ENCODE measurements at regions not wholly inside any gene's neighbourhood (a gene's known extent, or its start where the extent isn't known, plus 50 kb on each side); places are given as distances from the start of the nearest gene placed in this dataset.

- H3K27ac ChIP-seq: no peak overlapping the region
- no peak for DNase-seq (ENCODE audit: low read depth in 1 of 2, low spot score in 2 of 2)
- no peaks in the 10 kb centered on the region for H3K4me1 ChIP-seq (replicated peaks)
- no peaks in the 10 kb centered on the region for H3K27me3 ChIP-seq (replicated peaks)
- no peaks in the 10 kb centered on the region for H3K36me3 ChIP-seq
- no peak overlapping the region for H3K4me3 ChIP-seq
- H3K9me3 ChIP-seq (replicated peaks): no peaks in the 10 kb centered on the region
Observed at GRCh38 chr2:180175736-180176135, 168.6 kb upstream of the CWC22 start.

GRCh38 chr2:180174580-180174979 lies 167.5 kb upstream of the CWC22 start:
- no peak for DNase-seq (ENCODE audit: low read depth in 1 of 2, low spot score in 2 of 2)
- H3K4me3 ChIP-seq: no peak overlapping the region
- H3K9me3 ChIP-seq (replicated peaks): no peaks in the 10 kb centered on the region; the same call in 1 of the 2 replicates
- no peak overlapping the region for H3K27ac ChIP-seq
- H3K36me3 ChIP-seq: no peaks in the 10 kb centered on the region
- no peaks in the 10 kb centered on the region for H3K27me3 ChIP-seq (replicated peaks)
- H3K4me1 ChIP-seq (replicated peaks): no peaks in the 10 kb centered on the region

GRCh38 chr2:180169474-180169873 lies 162.4 kb upstream of the CWC22 start:
- H3K27ac ChIP-seq: no peak overlapping the region
- no peak for DNase-seq (ENCODE audit: low read depth in 1 of 2, low spot score in 2 of 2)
- H3K27me3 ChIP-seq (replicated peaks): no peaks in the 10 kb centered on the region
- H3K9me3 ChIP-seq (replicated peaks): no peaks in the 10 kb centered on the region; the same call in 1 of the 2 replicates
- H3K4me1 ChIP-seq (replicated peaks): no peaks in the 10 kb centered on the region
- no peaks in the 10 kb centered on the region for H3K36me3 ChIP-seq
- no peak overlapping the region for H3K4me3 ChIP-seq

GRCh38 chr2:180161415-180161814 lies 154.3 kb upstream of the CWC22 start:
- H3K27me3 ChIP-seq (replicated peaks): no peaks in the 10 kb centered on the region; the same call in 1 of the 2 replicates
- no peaks in the 10 kb centered on the region for H3K4me1 ChIP-seq (replicated peaks)
- no peaks in the 10 kb centered on the region for H3K36me3 ChIP-seq
- no peaks in the 10 kb centered on the region for H3K9me3 ChIP-seq (replicated peaks)
- H3K4me3 ChIP-seq: no peak overlapping the region
- H3K27ac ChIP-seq: no peak overlapping the region
- DNase-seq (ENCODE audit: low read depth in 1 of 2, low spot score in 2 of 2): no peak

GRCh38 chr2:180159921-180160320 lies 152.8 kb upstream of the CWC22 start:
- Histone ChIP-seq H3K36me3 (no peaks in the 10 kb centered on the region), H3K9me3 (replicated peaks) (no peaks in the 10 kb centered on the region), H3K4me1 (replicated peaks) (no peaks in the 10 kb centered on the region), H3K27me3 (replicated peaks) (no peaks in the 10 kb centered on the region; the same call in 1 of the 2 replicates), H3K4me3 (no peak overlapping the region), H3K27ac (no peak overlapping the region)
- no peak for DNase-seq (ENCODE audit: low read depth in 1 of 2, low spot score in 2 of 2)

- DNase-seq (ENCODE audit: low read depth in 1 of 2, low spot score in 2 of 2): no peak
Observed at GRCh38 chr2:180158961-180159360, 151.9 kb upstream of the CWC22 start.

GRCh38 chr2:180156651-180157050 lies 149.6 kb upstream of the CWC22 start:
- no peaks in the 10 kb centered on the region for H3K36me3 ChIP-seq
- DNase-seq (ENCODE audit: low read depth in 1 of 2, low spot score in 2 of 2): no peak
- no peaks in the 10 kb centered on the region for H3K9me3 ChIP-seq (replicated peaks)
- H3K4me1 ChIP-seq (replicated peaks): no peaks in the 10 kb centered on the region
- H3K27me3 ChIP-seq (replicated peaks): no peaks in the 10 kb centered on the region; the same call in 1 of the 2 replicates
- no peak overlapping the region for H3K4me3 ChIP-seq
- no peak overlapping the region for H3K27ac ChIP-seq

More at GRCh38 chr2:180158961-180159360, 151.9 kb upstream of the CWC22 start:
- H3K27me3 ChIP-seq (replicated peaks): no peaks in the 10 kb centered on the region; the same call in 1 of the 2 replicates
- H3K4me3 ChIP-seq: no peak overlapping the region
- no peak overlapping the region for H3K27ac ChIP-seq
- H3K36me3 ChIP-seq: no peaks in the 10 kb centered on the region
- no peaks in the 10 kb centered on the region for H3K9me3 ChIP-seq (replicated peaks)
- no peaks in the 10 kb centered on the region for H3K4me1 ChIP-seq (replicated peaks)

GRCh38 chr2:180150606-180151005 lies 143.5 kb upstream of the CWC22 start:
- no peak overlapping the region for H3K4me3 ChIP-seq
- H3K4me1 ChIP-seq (replicated peaks): no peaks in the 10 kb centered on the region
- no peaks in the 10 kb centered on the region for H3K36me3 ChIP-seq
- DNase-seq (ENCODE audit: low read depth in 1 of 2, low spot score in 2 of 2): no peak
- H3K27ac ChIP-seq: no peak overlapping the region
- no peaks in the 10 kb centered on the region for H3K27me3 ChIP-seq (replicated peaks)
- H3K9me3 ChIP-seq (replicated peaks): no peaks in the 10 kb centered on the region

- Histone ChIP-seq H3K4me3 (no peak overlapping the region), H3K27ac (no peak overlapping the region), H3K27me3 (replicated peaks) (no peaks in the 10 kb centered on the region), H3K36me3 (no peaks in the 10 kb centered on the region), H3K4me1 (replicated peaks) (no peaks in the 10 kb centered on the region), H3K9me3 (replicated peaks) (no peaks in the 10 kb centered on the region)
- DNase-seq (ENCODE audit: low read depth in 1 of 2, low spot score in 2 of 2): no peak
Observed at GRCh38 chr2:180146541-180146940, 139.4 kb upstream of the CWC22 start.

GRCh38 chr2:180146114-180146513 lies 139.0 kb upstream of the CWC22 start:
- Histone ChIP-seq H3K27me3 (replicated peaks) (no peaks in the 10 kb centered on the region), H3K36me3 (no peaks in the 10 kb centered on the region), H3K9me3 (replicated peaks) (no peaks in the 10 kb centered on the region), H3K4me1 (replicated peaks) (no peaks in the 10 kb centered on the region), H3K4me3 (no peak overlapping the region), H3K27ac (no peak overlapping the region)
- no peak for DNase-seq (ENCODE audit: low read depth in 1 of 2, low spot score in 2 of 2)

- H3K4me1 ChIP-seq (replicated peaks): no peaks in the 10 kb centered on the region
- H3K9me3 ChIP-seq (replicated peaks): no peaks in the 10 kb centered on the region
- no peaks in the 10 kb centered on the region for H3K36me3 ChIP-seq
- no peak overlapping the region for H3K27ac ChIP-seq
- no peak for DNase-seq (ENCODE audit: low read depth in 1 of 2, low spot score in 2 of 2)
- H3K27me3 ChIP-seq (replicated peaks): no peaks in the 10 kb centered on the region
- H3K4me3 ChIP-seq: no peak overlapping the region
Observed at GRCh38 chr2:180145163-180145562, 138.1 kb upstream of the CWC22 start.

GRCh38 chr2:180144338-180144813 lies 137.3 kb upstream of the CWC22 start:
- Histone ChIP-seq H3K4me1 (replicated peaks) (no peaks in the 10 kb centered on the region), H3K36me3 (no peaks in the 10 kb centered on the region), H3K27ac (no peak overlapping the region), H3K9me3 (replicated peaks) (no peaks in the 10 kb centered on the region), H3K27me3 (replicated peaks) (no peaks in the 10 kb centered on the region), H3K4me3 (no peak overlapping the region)
- no peak for DNase-seq (ENCODE audit: low read depth in 1 of 2, low spot score in 2 of 2)

GRCh38 chr2:180143633-180144337 lies 136.7 kb upstream of the CWC22 start:
- Histone ChIP-seq H3K27ac (no peak overlapping the region), H3K36me3 (no peaks in the 10 kb centered on the region), H3K9me3 (replicated peaks) (no peaks in the 10 kb centered on the region), H3K27me3 (replicated peaks) (no peaks in the 10 kb centered on the region), H3K4me1 (replicated peaks) (no peaks in the 10 kb centered on the region), H3K4me3 (no peak overlapping the region)
- no peak for DNase-seq (ENCODE audit: low read depth in 1 of 2, low spot score in 2 of 2)

GRCh38 chr2:180141600-180141999 lies 134.5 kb upstream of the CWC22 start:
- DNase-seq (ENCODE audit: low read depth in 1 of 2, low spot score in 2 of 2): no peak

GRCh38 chr2:180133736-180134135 lies 126.6 kb upstream of the CWC22 start:
- Histone ChIP-seq H3K4me1 (replicated peaks) (no peaks in the 10 kb centered on the region), H3K27ac (no peak overlapping the region), H3K4me3 (no peak overlapping the region), H3K36me3 (no peaks in the 10 kb centered on the region), H3K27me3 (replicated peaks) (no peaks in the 10 kb centered on the region), H3K9me3 (replicated peaks) (no peaks in the 10 kb centered on the region)
- no peak for DNase-seq (ENCODE audit: low read depth in 1 of 2, low spot score in 2 of 2)

More at GRCh38 chr2:180141600-180141999, 134.5 kb upstream of the CWC22 start:
- Histone ChIP-seq H3K36me3 (no peaks in the 10 kb centered on the region), H3K4me3 (no peak overlapping the region), H3K4me1 (replicated peaks) (no peaks in the 10 kb centered on the region), H3K9me3 (replicated peaks) (no peaks in the 10 kb centered on the region), H3K27me3 (replicated peaks) (no peaks in the 10 kb centered on the region), H3K27ac (no peak overlapping the region)
